NB4 (cell line): ENCODE measurements at regions not wholly inside any gene's neighbourhood (a gene's known extent, or its start where the extent isn't known, plus 50 kb on each side); places are given as distances from the start of the nearest gene placed in this dataset.

Source experiments
- DNase-seq: peaks from one replicate; pipeline ENCODE4 v3.0.0; 2010; ENCODE audit warnings: low read depth
- H3K4me3 ChIP-seq: one replicate; pipeline ENCODE4 v1.5.1; 2011; ENCODE audit warnings: mild to moderate bottlenecking, low read depth, low read length, moderate library complexity
- CTCF ChIP-seq: IDR thresholded peaks from one replicate; pipeline ENCODE4 v1.5.1; 2012; ENCODE audit warnings: low read depth, low read length
- MAX ChIP-seq: IDR thresholded peaks from 2 replicates; pipeline ENCODE4 v1.6.1; 2011; ENCODE audit warnings: low read depth, low read length
- MYC ChIP-seq: IDR thresholded peaks from 2 replicates; pipeline ENCODE4 v1.6.1; 2011; ENCODE audit warnings: low read depth, low read length
- POLR2A ChIP-seq: IDR thresholded peaks from 2 replicates; pipeline ENCODE4 v1.6.1; 2011; ENCODE audit warnings: mild to moderate bottlenecking; ENCODE audit not compliant: insufficient read length; ENCODE audit errors: extremely low read depth

GRCh38 chr3:64901986-64902516 lies 214.3 kb upstream of the ADAMTS9 start:
- H3K4me3 ChIP-seq: no peak overlapping the region
- DNase-seq: no peak
- no peak for TF ChIP-seq MAX
- TF ChIP-seq CTCF: no peak
- TF ChIP-seq MYC: no peak
- no peak for TF ChIP-seq POLR2A

- H3K4me3 ChIP-seq: no peak overlapping the region
- DNase-seq: no peak
- TF ChIP-seq CTCF (no peak), MAX (no peak), MYC (no peak), POLR2A (no peak)
These were observed 213.7 kb upstream of the ADAMTS9 start for GRCh38 chr3:64901522-64901885.

GRCh38 chr3:64900617-64901521 lies 213.1 kb upstream of the ADAMTS9 start:
- DNase-seq: no peak
- TF ChIP-seq POLR2A (no peak), MYC (no peak), CTCF (no peak), MAX (no peak)
- H3K4me3 ChIP-seq: no peak overlapping the region

- TF ChIP-seq MAX: no peak
- no peak for TF ChIP-seq MYC
- no peak for TF ChIP-seq POLR2A
- TF ChIP-seq CTCF: no peak
- no peak for DNase-seq
- H3K4me3 ChIP-seq: no peak overlapping the region
These were observed 212.4 kb upstream of the ADAMTS9 start for GRCh38 chr3:64900156-64900555.

GRCh38 chr3:64898941-64899340 lies 211.1 kb upstream of the ADAMTS9 start:
- TF ChIP-seq POLR2A (no peak), MYC (no peak), MAX (no peak), CTCF (no peak)
- no peak for DNase-seq
- no peak overlapping the region for H3K4me3 ChIP-seq
